Inflammatory macrophage treated with lipopolysaccharide for 1 hour (primary cell): ENCODE measurements at regions not wholly inside any gene's neighbourhood (a gene's known extent, or its start where the extent isn't known, plus 50 kb on each side); places are given as distances from the start of the nearest gene placed in this dataset.
"Not testable (repeated sequence)": the region's sequence is repeated elsewhere in the genome, so short reads cannot be mapped to it uniquely, and the experiment has no call there.

Experiments
- DNase-seq, 2 donors: peaks; one replicate each; pipeline ENCODE4 v3.0.0-alpha.2; 2020 to 2022

DNA sequence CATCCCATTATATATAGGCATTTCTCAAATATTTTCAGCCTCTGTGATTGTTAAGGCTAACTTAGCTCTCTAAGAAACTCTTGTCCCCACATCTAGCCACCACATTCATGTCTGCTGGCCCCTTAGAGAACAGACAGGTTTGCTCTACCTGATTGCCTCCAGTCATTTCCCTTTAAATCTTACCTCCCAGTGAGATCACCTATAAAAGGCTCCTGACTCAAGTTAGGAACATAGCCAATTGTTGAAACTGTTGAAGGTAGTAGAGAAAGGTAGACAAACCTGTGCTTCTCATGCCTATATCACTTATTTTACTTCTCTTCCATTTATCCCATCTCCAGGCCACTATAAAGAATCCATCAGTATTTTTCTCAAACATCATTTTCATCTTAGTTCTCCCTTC, 771.4 kb downstream of the DIAPH3 start:
- DNase-seq, result no peak

DNA sequence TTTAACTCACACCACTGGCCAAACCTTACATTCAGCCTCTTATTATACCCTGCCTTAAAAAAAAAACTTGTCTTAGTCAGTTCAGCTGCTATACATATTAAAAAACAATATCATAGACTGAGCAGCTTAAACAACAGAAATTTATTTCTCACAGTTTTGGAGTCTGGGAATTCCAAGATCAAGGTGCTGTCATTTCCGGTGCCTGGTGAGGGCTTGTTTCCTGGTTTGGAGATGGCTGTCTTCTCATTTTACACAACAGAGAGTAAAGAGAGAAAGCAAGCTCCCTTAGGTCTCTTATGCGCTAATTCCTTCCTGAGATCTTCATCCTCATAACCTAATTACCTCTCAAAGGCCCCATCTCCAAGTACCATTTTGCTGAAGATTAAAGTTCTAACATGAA, 769.2 kb downstream of the DIAPH3 start:
- DNase-seq, result no peak

DNA sequence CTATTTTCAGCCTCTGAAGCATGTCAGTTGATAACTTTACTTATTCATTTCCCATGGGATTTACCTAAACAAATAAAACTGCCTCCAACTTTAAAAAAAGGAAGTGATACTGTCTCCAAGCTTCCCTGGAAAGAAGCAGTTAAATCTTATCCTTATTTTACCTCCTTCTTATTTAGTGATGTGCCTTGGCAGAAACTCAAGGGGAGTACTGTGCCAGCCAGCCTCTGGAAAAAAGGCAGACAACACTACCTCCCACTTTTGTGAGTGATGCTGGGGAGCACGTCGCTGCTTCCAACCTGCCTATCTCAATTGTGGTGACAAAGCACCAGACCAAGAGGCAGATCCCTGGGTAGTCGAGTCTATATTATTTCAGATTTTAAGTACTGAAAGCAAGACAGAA, 765.6 kb downstream of the DIAPH3 start:
- DNase-seq, result no peak

DNA sequence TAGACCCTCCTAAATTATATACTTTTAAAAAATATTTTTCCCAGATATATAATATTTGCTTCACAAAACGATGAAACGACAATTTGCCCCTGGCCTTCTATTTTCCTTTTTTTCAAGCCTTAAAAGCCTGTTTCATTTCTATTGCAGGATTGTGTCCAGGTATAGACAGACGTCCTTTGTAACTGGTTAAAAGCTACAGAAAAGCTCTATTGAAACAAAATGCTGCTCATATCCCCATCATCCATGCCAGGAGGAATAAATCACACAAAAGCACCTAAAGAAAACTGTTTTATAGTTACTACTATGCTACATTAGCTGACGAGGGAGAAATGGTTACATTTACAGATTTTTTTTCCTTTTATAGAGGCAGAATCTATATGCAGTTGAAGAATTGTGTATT, 765.1 kb downstream of the DIAPH3 start:
- DNase-seq, result no peak

DNA sequence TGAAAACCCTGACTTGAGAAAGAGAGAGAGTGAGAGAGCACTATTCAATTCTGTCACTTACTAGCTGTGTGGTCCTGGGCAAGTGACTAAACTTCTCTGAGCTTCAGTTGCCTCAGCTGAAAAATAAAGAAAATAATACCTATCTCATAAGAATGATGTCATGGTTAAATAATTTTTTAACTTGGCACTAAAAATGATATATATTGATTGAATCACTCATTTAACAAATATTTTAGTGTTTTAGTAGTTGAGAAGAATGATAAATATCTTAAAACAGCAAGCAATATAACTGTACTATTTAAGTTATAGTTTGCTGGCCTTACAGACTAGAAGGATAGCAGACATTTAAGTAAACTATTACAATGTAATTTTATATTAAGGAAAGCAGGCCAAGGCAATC, 764.2 kb downstream of the DIAPH3 start:
- no peak for DNase-seq

DNA sequence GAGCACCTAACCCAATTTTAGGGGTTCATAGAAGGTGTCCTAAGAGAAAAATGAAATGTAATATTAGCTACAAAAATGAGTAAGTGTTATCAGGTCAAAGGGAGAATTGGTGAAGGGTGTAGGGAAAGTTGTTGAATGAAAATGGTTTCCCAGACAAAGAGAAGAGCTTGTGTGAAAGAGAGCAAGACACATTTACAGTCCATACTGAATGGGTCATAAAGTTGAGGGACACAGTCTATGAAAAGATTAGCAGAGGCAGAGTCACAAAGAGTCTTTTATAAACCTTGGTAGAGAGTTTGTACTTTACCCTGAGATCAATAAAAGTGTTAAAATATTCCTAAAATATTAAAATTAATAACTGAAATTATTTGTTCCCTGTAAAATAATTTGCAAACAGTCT, 759.4 kb downstream of the DIAPH3 start:
- no peak for DNase-seq

DNA sequence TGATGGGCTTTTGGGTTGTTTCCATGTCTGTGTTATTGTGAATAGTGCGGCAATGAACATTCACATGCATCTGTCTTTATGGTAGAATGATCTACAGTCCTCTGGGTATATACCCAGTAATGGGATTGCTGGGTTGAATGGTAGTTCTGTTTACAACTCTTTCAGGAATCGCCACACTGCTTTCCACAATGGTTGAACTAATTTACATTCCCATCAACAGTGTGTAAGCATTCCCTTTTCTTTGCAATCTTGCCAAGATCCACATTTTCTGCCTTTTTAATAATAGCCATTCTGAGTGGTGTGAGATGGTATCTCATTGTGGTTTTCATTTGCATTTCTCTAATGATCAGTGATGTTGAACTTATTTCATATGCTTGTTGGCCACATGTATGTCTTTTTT, 756.5 kb downstream of the DIAPH3 start:
- DNase-seq, result not testable (repeated sequence)

DNA sequence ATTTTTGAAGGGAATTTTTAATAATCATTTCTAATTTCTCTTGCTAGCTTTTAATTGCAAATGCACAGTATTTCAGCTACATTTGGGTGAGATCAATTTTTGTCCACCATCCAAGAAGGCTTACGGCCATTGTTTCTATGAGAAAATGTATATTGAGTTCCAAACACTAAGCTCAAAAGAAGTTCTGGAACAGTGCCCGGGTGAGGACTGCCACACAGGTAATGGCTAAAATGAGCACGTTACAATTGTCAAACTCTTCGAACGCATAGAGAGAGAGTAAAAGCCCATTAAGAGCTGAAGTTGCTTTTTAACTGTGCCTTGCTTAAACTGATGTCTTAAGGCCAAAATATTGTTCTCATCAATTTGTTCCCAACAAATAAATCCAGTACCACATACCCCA, 755.0 kb downstream of the DIAPH3 start:
- no peak for DNase-seq

DNA sequence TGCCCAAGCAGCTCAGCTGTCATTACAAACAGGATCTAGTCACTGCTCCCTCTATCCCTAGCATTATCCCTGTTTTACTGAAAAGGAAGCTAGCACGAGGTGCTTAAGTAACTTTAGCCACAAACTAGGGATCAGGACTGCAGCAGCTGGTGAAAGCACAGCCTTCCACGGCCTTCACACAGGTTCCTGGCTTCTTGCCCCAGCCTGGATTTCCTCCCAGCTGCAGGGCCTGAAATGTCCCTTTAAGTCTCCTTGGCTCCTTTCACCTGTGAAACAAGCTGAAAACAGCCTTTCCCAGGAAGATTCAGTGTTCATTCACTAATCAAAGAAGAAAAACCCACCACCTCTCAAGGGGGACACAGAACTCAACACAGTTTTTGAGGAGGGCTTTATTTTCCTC, 754.5 kb downstream of the DIAPH3 start:
- DNase-seq, result no peak

DNA sequence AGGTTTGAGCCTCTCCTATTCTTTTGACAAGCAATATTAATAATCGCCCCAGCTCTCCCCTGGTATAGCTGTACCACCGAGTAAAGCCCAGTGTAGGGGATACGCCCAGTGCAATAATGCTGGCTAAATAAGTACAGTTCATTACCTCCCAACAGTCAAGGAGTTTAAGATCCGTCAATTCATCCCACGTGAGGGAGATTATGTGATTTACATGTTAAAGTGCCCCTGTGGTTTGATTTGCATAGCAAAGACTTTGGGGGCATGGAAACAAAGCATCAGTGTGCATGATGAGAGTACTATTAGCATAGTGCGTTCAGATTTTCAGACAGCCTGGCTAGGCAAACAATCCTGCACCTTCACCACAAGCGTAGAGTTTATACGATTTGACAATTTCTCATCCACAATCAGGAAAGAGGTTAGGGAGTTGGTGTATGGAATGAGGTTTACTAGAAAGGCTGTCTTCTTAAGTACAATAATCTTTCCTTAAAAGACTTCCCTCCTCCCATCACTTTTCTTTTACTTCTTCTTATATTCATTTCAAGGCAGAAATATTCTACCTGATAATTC, 754.0 kb downstream of the DIAPH3 start:
- no peak for DNase-seq

DNA sequence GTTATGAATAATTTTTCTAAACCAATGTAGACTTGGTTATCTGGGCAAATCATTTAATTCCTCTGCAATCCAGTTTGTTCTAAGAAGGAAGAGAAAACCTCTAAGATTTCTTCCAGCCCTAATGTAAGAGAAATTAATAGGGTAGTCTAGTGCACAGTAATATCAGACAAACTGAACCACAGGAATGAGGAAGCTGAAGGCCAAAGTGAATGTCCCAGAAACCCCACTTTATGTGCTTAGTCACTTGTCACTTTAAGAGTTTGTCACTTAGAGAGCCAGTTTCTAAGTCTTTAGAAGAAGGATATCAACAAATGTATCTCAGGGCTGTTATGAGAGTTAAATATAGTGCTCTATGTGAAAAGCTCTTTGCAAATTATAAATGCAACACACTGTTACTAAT, 750.6 kb downstream of the DIAPH3 start:
- DNase-seq, result peak; percentile 11 to 12

DNA sequence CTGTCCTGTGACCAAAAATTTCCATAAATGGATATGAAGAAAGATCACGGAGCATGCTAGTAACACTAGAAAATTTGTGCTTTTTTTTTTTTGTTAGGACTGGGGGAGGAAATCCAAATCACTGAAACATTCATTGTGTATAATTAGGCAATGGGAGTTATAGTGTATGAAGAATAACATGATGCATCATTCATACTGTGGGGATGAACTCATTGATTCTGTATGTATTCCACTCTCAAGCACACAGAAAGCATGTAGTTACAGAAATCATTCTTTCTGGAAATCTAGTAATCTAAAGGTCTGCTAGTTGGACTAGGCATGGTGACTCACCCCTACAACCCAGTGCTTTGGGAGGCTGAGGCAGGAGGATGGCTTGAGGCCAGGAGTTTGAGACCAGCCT, 749.7 kb downstream of the DIAPH3 start:
- no peak for DNase-seq

DNA sequence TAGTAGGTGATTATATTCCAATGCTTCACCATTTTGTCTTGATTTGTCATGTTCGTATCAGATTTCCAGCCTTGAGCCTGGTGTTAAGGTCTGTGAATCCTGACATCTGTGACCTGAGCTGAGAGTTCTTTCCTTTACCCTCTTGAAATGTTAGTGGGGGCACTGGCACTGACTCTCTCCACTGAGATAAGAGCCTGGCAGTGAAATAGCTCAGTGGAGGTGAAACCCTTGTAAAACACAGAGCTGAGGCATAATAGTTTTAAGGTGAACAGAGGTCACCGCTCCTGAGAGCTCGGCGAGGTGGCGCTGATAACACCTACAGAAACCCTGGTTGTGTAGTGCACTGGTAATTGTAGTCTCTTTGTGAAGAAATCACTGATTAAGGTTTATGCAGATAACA, 748.2 kb downstream of the DIAPH3 start:
- DNase-seq, result no peak

DNA sequence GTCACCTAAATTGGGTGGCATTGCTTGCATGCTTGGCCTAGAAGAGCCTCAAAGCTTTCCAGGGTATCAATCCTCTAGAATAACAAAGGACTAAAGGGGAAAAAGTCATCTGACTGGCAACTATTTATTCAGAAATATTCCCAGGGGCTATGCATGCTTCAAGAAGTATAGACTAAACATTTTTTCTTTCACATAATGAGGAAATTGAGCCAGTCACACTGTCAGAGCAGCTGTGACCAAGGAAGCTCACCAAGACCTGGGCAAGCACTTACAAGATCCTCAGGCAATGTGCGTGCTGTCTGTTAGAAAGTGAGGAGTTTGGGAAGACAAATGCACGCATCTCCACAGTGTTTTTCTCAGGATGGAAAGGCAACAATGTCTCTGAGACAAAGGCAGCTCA, 747.2 kb downstream of the DIAPH3 start:
- no peak for DNase-seq

DNA sequence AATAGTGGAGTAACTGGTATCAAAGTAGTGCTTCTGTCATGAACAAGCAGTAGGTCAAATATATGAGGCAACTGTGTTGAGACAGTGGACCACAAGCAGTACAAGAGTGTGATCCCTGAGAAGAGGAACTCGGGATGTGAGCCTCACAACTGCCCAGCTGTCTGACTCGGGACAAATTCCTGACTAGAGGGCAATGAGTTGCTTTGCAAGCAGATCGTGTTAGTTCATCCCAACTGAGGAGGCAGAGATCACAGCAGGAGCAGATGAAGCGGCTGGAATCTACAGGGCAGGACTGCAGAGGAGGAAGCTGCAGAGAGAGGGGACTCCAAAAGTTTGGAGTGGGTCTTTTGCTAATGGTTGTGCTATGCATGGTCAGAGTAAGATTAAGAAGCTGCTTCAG, 741.1 kb downstream of the DIAPH3 start:
- DNase-seq, result no peak

DNA sequence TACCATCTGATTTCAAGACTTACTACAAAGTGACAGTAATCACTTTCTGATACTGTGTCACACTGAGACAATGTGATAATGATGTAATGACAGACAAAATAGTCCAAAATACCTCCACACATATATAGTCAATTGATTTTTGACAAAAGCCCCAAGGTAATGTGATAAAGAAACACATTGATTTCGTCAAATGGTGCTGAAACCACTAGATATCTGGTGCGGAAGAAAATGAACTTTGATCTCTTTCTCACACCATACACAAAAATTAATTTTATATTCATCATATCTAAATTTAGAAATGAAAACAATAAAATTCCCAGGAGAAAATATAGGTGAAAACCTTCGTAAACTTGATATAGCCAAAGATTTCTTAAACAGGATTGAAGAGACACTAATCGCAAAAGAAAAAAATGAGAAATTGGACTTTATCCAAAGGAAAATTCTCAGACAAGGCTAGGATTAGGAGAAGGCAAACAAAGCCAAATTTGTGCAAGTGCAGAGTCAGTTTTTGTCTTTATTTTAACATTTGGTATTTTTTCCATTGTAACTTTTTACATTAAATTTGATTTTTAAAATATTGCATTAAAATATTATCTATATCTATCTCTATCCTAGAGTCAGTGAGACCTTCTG, 739.9 kb downstream of the DIAPH3 start:
- DNase-seq, result no peak

DNA sequence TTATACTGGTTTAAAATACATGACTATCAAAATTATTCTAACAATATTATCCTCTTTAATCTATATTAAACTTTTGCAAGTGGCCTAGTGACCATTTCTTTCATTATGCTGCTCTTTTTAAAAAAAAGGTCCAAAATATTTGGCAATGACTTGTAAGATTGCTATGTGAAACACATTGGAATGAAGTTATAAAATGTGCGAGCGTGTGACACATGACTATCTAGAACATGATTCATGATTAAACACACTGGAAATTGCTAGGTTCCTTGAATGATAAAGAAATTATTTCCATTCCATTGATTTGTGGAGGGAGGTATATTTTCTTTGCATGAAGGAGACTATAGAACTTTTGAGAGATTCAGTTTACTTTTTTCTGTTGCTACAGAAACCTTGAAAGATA, 739.1 kb downstream of the DIAPH3 start:
- no peak for DNase-seq

DNA sequence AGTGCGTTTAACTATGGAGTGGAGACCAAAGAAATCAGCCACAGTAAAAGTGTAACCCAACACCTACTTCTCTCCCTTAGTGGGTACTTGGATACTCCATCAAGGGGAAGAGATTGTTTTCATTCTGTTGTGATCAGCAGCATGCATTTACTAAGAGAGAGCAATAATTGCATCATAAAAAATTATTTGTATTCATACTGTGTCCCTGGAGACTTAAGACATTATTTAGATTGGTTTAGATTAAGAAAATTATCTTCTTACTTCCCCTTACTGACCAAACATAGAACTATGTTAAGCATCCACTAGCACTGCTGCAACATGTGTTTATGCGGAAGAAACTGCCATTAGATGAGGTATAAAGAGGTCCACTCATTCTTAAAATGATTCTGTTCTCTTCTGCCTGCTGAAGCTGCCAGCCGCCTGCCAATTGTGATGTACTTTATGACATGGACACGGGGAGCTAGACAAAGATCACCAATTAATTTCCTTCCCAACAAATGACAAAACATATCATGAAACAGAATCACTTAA, 738.5 kb downstream of the DIAPH3 start:
- no peak for DNase-seq

DNA sequence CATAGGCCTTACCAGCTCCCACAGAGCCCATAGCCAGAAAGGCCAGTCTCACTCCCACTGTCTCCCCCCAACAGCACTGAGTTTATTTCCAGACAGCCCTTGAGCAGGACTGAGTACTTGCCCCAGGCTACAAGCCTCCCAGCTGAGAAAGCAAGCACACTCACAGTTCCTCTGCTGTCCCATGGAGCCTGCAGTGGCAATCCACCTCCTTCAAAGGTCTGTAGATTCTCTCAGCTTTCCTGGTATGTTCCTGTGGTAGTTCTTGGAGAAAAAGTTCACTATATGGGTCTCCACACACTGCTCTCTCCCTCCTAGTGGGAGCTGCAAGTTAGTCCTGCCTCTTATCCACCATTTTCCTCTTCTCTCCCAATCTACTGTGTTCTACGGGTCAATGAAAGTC, 728.7 kb downstream of the DIAPH3 start:
- DNase-seq, result no peak

DNA sequence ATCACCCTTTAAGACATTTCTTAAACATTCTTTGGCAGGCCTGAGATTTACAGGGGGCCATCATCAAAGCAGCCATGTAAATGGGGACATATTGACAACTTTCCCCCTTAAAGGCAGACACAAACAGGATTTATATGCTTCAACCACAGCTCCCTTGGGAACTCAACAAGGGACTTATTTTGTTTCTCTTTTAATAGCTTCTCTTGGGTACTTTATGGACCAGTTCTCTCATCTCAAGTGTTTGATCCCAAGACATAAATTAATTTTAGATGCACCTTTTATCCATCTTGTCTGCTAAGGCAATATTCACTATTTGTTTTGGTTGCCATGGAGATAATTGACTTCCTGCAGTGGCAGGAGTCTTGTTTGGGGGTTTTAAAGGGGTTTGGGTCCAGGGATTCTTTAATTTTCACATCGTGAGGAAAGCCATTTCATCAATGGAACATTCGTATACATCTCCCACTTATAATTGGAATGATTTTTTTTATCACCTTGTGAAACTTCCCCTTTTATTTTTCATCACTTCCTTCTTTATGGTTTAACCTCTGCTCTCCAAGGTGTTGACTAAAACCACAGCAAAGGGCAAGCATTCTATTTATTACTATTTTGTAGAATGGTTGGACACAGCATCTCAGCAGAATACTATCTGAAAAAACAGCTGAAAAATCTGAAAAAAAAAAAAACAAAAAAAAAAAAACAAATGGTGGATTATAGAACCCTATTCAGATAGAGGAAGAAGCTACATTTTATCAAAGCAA, 726.0 kb downstream of the DIAPH3 start:
- peak in 1 of 2 donors; percentile 2 for DNase-seq

DNA sequence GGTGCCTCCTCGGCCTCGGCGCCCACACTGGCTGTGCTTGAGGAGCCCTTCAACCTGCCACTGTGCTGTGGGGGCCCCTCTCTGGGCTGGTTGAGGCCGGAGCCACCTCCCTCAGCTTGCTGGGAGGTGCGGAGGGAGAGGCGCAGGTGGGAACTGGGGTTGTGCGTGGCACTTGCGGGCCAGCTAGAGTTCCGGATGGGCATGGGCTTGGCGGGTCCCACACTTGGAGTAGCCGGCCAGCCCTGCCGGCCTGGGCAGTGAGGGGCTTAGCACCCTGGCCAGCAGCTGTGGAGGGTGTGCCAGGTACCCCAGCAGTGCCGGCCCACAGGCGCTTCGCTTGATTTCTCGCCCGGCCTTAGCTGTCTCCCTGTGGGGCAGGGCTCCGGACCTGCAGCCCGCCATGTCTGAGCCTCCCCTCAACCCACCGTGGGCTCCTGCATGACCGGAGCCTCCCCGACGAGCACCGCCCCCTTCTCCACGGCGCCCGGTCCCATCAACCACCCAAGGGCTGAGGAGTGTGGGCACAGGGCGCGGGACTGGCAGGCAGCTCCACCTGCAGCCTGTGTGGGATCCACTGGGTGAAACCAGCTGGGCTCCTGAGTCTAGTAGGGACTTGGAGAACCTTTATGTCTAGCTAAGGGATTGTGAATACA, 723.8 kb downstream of the DIAPH3 start:
- no peak for DNase-seq

DNA sequence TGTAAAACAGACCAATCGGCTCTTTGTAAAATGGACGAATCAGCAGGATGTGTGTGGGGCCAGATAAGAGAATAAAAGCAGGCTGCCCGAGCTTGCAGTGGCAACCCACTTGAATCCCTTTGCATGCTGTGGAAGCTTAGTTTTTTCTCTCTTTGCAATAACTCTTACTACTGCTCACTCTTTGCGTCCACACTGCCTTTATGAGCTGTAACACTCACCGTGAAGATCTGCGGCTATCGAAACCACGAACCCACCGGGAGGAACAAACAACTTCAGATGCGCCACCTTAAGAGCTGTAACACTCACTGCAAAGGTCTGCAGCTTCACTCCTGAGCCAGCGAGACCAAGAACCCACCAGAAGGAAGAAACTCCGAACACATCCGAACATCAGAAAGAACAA, 722.7 kb downstream of the DIAPH3 start:
- not testable (repeated sequence) for DNase-seq

DNA sequence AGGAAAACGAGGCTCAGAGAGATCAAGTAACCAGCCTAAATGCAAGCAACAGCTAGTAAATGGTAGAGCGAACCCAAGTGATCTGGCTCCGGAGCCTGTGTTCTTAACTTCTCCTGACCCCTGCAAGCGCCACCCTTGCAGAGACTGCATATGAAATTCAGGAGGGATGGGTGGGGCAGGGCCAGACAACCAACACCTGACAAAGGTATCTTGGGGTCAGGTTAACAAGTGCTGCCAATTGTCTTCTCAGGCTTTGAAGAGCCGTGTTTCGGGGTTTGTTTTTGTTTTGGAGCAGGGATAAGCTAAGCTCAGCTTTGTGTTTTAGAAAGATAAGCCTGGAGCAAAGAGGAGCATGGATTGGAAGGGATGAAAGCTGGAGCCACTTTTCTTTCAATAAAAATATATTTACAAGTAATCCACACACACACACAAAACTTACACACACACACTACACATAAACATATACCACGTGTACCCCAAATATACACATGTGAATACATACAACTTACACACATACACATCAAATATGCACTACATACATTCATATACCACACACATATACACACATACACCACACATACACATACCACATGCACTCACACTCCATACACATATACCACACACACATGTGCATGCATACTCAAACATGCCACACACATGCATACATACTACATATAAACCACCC, 722.0 kb downstream of the DIAPH3 start:
- no peak for DNase-seq
